ENCODE measurements at regions not wholly inside any gene's neighbourhood (a gene's known extent, or its start where the extent isn't known, plus 50 kb on each side); places are given as distances from the start of the nearest gene placed in this dataset.

DNA sequence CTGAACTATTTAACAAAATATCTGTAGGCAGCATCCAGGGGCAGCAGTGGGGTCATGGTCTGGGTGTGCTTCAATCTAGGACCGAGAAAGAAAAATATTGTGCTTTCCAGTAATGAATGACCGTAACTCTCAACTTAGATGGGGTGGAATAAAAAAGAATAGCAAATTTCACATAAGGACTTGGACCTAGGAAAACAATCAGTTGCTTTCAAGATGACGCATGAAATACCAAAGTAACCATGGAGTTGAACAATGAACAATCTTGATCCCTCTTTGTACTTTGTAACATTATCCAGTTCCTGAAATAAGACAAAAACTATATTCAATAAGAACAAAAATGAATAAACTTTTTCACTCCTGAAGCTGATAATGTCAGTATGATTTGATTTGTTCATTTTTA is 167.1 kb downstream of the C7orf25 start:
- ATAC-seq (no peak), DNase-seq (no peak)
- CTCF ChIA-PET: interaction anchor here (0.7 to 1.9 kb wide), 12 partner anchors 11 to 224 kb away, joined by 3 to 10 read pairs (median 4); no protein-coding TSS in a partner anchor
- H3K27ac Mint-ChIP-seq: no peak overlapping the region
- POLR2A ChIA-PET: no interaction called here
- peaks cover 3% of the 10 kb centered on the region for H3K9me3 Mint-ChIP-seq
- peaks cover 4% of the 10 kb centered on the region for H3K27me3 Mint-ChIP-seq
- no peaks in the 10 kb centered on the region for H3K36me3 Mint-ChIP-seq (ENCODE audit: low read depth)
- H3K4me1 Mint-ChIP-seq (ENCODE audit: low read depth): no peaks in the 10 kb centered on the region
- intact Hi-C loops (cut with micrococcal nuclease): no loop called here
- no peak overlapping the region for H3K4me3 Mint-ChIP-seq
- TF ChIP-seq, protein P1, sequence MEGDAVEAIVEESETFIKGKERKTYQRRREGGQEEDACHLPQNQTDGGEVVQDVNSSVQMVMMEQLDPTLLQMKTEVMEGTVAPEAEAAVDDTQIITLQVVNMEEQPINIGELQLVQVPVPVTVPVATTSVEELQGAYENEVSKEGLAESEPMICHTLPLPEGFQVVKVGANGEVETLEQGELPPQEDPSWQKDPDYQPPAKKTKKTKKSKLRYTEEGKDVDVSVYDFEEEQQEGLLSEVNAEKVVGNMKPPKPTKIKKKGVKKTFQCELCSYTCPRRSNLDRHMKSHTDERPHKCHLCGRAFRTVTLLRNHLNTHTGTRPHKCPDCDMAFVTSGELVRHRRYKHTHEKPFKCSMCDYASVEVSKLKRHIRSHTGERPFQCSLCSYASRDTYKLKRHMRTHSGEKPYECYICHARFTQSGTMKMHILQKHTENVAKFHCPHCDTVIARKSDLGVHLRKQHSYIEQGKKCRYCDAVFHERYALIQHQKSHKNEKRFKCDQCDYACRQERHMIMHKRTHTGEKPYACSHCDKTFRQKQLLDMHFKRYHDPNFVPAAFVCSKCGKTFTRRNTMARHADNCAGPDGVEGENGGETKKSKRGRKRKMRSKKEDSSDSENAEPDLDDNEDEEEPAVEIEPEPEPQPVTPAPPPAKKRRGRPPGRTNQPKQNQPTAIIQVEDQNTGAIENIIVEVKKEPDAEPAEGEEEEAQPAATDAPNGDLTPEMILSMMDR (IDR thresholded peaks at IDR 0.05): no peak

DNA sequence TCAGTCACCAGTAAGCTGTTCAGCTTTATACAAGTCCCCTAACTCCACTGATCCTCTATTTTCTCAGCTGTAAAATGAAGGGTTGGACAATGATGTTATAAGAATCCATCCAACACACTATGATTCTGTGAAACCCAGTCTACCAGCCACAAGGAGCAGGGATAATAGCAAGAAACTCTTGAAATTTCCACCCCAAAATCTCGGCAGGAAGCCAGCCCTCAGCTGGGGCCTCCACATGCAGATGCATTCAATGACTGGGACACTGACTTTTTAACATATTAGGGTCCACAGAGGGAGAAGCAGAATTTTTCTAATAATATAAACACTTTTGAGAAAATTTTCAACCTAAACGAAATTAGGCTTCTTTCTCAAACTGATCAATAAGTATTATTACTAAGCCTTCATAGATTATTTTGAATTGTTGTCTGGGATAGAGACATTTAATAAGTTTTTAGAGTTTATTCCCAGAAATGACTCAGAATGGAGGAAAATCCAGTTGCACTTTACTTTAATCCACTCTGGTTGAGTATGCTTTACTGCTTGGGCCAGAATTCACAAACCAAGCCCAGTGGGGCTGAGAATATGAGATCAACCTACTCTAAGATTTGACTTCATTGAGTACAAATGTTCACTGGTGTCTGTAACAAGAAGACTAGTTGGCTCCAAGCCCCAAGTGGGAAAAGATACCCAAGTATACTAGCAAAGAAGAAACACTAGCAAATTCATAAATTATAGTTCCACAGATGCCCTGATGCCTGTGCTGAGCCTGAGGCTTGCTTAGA is 168.6 kb downstream of the C7orf25 start:
- no peak for ATAC-seq
- no peak for DNase-seq
- peaks cover 3% of the 10 kb centered on the region for H3K9me3 Mint-ChIP-seq
- no peaks in the 10 kb centered on the region for H3K36me3 Mint-ChIP-seq (ENCODE audit: low read depth)
- H3K27me3 Mint-ChIP-seq: peaks cover 4% of the 10 kb centered on the region
- H3K27ac Mint-ChIP-seq: no peak overlapping the region
- intact Hi-C loops (cut with micrococcal nuclease): no loop called here
- CTCF ChIA-PET: interaction anchor here (1.1 kb wide), 1 partner anchor 13 kb away, joined by 4 read pairs; no protein-coding TSS in a partner anchor
- TF ChIP-seq, protein P1 (IDR thresholded peaks at IDR 0.05): no peak
- POLR2A ChIA-PET: no interaction called here
- H3K4me1 Mint-ChIP-seq (ENCODE audit: low read depth): no peaks in the 10 kb centered on the region
- H3K4me3 Mint-ChIP-seq: no peak overlapping the region

DNA sequence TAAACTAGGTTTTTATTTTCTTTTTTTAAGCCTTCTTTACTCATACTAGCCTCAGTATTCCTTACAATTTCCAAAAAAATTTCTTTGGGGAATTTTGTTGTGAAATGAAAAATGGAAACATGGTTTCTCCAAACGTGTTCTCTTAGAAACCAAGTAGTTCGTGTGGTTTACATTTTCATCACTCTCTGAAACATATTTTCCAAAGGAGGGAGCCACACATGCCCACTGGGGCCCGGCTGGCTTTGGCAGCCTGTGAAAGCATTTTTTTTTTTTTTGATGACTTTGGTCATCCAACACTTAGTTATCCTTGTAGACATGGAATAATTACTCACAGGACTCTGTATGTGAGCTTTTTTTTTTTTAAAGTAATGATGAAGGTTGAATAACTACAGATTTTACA is 169.6 kb downstream of the C7orf25 start:
- ChIA-PET CTCF (interaction anchor here (1.1 kb wide), 1 partner anchor 12 kb away, joined by 4 read pairs; no protein-coding TSS in a partner anchor), POLR2A (no interaction called here)
- Mint-ChIP-seq H3K27ac (no peak overlapping the region), H3K36me3 (ENCODE audit: low read depth) (no peaks in the 10 kb centered on the region), H3K27me3 (peaks cover 4% of the 10 kb centered on the region), H3K9me3 (peaks cover 3% of the 10 kb centered on the region), H3K4me1 (ENCODE audit: low read depth) (no peaks in the 10 kb centered on the region), H3K4me3 (no peak overlapping the region)
- ATAC-seq: no peak
- no peak for DNase-seq
- intact Hi-C loops (cut with micrococcal nuclease): no loop called here
- TF ChIP-seq, protein P1 (IDR thresholded peaks at IDR 0.05): no peak

DNA sequence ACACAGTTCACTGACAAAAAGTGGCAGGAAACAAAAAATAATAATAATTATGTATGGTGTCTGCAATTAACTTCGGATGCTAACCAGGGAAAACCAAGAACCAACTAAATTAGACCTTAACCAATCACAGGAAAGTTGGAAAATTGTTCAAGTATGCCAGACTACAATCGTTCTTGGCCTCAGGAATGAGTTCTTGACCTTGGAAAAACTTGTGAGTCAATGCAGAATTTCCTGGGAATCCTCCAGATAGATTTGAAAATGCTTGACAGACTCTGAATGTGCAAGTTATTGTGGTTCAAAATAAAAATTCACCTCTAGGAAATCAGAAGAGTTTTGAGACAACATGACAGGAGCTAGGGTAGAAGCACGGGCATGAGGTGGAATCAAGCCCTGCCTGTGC is 171.5 kb downstream of the C7orf25 start:
- intact Hi-C loops (cut with micrococcal nuclease): no loop called here
- no peak for DNase-seq
- POLR2A ChIA-PET: no interaction called here
- CTCF ChIA-PET: no interaction called here
- Mint-ChIP-seq H3K4me1 (ENCODE audit: low read depth) (no peaks in the 10 kb centered on the region), H3K4me3 (no peak overlapping the region), H3K36me3 (ENCODE audit: low read depth) (no peaks in the 10 kb centered on the region), H3K27ac (no peak overlapping the region), H3K27me3 (peaks cover 4% of the 10 kb centered on the region), H3K9me3 (peaks cover 3% of the 10 kb centered on the region)
- TF ChIP-seq, protein P1 (IDR thresholded peaks at IDR 0.05): no peak
- no peak for ATAC-seq

DNA sequence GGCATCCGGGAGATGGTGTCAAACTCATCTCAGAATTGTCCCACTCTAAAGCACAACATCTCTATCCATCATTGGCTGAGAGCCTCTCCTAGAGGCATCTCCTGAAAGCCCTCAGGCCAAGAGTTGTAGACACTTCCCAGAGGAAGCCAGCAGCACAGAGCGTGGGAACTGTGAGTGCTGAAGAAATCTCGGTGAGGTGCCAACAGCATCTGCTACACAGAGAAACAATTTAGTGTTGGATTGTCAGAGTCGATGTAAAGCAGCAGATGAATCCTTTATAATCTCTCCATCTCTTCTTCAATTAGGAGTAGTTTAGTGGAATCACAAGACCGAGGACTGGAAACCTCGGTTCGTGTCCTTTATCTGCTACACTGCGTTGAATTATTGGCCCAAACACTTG is 172.2 kb downstream of the C7orf25 start:
- H3K27ac Mint-ChIP-seq: no peak overlapping the region
- H3K9me3 Mint-ChIP-seq: peaks cover 2% of the 10 kb centered on the region
- DNase-seq (no peak), ATAC-seq (no peak)
- H3K4me3 Mint-ChIP-seq: no peak overlapping the region
- intact Hi-C loops (cut with micrococcal nuclease): no loop called here
- ChIA-PET CTCF (no interaction called here), POLR2A (no interaction called here)
- no peaks in the 10 kb centered on the region for H3K36me3 Mint-ChIP-seq (ENCODE audit: low read depth)
- H3K27me3 Mint-ChIP-seq: peaks cover 3% of the 10 kb centered on the region
- TF ChIP-seq, protein P1 (IDR thresholded peaks at IDR 0.05): no peak
- H3K4me1 Mint-ChIP-seq (ENCODE audit: low read depth): no peaks in the 10 kb centered on the region

Data from activated CD8-positive, alpha-beta T cell treated with anti-CD3 and anti-CD28 coated beads for 36 hours (primary cell).